GM18867 (cell line): ENCODE measurements at regions not wholly inside any gene's neighbourhood (a gene's known extent, or its start where the extent isn't known, plus 50 kb on each side); places are given as distances from the start of the nearest gene placed in this dataset.
"Not testable (repeated sequence)": the region's sequence is repeated elsewhere in the genome, so short reads cannot be mapped to it uniquely, and the experiment has no call there.

Experiments
- ATAC-seq: cut with Tn5 transposase; IDR thresholded peaks from one replicate; pipeline ENCODE4 v1.9.1; 2021; ENCODE audit warnings: mild to moderate bottlenecking, moderate library complexity; ENCODE audit not compliant: unreplicated experiment

GRCh38 chr10:130934293-130935127 is 377.0 kb downstream of the TCERG1L start:
- no peak for ATAC-seq

- ATAC-seq = no peak
Measured at GRCh38 chr10:130935128-130935439, 376.4 kb downstream of the TCERG1L start.

- no peak for ATAC-seq
Measured at GRCh38 chr10:130935897-130936550, 375.5 kb downstream of the TCERG1L start.

- no peak for ATAC-seq
Measured at GRCh38 chr10:130936851-130937250, 374.7 kb downstream of the TCERG1L start.

GRCh38 chr10:130938051-130938450 is 373.5 kb downstream of the TCERG1L start:
- ATAC-seq = no peak

GRCh38 chr10:130938891-130939290 is 372.6 kb downstream of the TCERG1L start:
- ATAC-seq = not testable (repeated sequence)

- no peak for ATAC-seq
Measured at GRCh38 chr10:130941886-130942285, 369.6 kb downstream of the TCERG1L start.

GRCh38 chr10:130952086-130952485 is 359.4 kb downstream of the TCERG1L start:
- ATAC-seq = no peak

- no peak for ATAC-seq
Measured at GRCh38 chr10:130954326-130954905, 357.1 kb downstream of the TCERG1L start.

- ATAC-seq = no peak
Measured at GRCh38 chr10:130956251-130956650, 355.3 kb downstream of the TCERG1L start.

- ATAC-seq = no peak
Measured at GRCh38 chr10:130957423-130957822, 354.1 kb downstream of the TCERG1L start.

- ATAC-seq = no peak
Measured at GRCh38 chr10:130958003-130958402, 353.5 kb downstream of the TCERG1L start.

DNA sequence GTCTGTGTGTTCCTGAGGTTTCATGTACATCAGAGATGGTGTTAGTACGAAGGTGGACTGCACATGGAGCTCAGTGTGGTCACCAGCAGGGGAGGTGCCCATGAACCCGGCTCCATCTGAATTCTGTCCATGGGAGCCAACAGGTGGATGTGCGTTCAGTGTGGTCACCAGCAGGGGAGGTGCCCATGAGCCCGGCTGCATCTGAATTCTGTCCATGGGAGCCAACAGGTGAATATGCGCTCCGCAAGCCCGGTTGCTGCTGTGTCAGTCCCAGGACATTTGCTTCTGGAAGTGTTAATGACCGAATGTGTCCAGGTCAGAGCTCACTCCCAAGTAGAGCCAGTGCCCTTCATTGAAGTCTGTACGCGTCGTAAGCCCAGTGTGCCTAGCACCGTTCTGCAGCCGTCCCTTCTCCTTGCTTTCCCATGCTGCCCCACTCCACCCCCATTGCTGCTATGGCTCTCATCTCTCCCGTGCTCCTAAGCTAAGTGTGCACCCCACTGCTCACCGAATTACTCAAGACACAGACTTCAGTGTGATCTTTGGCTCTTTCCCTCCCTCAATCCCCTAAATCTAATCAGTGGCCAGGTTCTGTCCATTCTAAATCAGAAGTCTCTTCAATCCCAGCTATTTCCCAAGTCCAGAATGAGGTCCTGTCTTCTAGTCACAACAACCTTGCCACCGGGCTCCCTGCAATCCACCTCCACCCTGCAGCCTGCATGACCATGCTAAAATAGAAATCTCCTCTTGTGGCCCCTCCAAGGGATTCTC is 352.4 kb downstream of the TCERG1L start:
- ATAC-seq = no peak

GRCh38 chr10:130959752-130960195 is 351.7 kb downstream of the TCERG1L start:
- ATAC-seq = no peak

GRCh38 chr10:130960531-130960930 is 351.0 kb downstream of the TCERG1L start:
- ATAC-seq = no peak

- no peak for ATAC-seq
Measured at GRCh38 chr10:130961506-130962239, 349.8 kb downstream of the TCERG1L start.

GRCh38 chr10:130962240-130963051 is 349.1 kb downstream of the TCERG1L start:
- no peak for ATAC-seq

DNA sequence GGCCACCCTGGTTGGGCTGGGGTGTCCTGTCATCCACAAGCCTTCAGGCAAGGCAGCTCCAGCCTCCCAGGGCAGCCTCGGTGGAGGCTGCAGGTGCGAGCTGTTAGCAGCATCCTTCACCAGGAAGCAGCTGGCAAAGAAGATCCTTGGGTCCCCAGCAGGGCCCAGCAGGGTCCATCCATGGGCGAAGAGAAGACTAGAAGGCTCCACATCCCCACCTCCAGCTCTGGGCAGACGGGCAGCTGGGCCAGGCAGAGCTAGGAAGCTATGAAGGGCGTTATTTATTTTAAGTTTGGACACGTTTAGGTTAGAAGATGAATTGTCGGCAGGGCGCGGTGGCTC is 348.5 kb downstream of the TCERG1L start:
- no peak for ATAC-seq

DNA sequence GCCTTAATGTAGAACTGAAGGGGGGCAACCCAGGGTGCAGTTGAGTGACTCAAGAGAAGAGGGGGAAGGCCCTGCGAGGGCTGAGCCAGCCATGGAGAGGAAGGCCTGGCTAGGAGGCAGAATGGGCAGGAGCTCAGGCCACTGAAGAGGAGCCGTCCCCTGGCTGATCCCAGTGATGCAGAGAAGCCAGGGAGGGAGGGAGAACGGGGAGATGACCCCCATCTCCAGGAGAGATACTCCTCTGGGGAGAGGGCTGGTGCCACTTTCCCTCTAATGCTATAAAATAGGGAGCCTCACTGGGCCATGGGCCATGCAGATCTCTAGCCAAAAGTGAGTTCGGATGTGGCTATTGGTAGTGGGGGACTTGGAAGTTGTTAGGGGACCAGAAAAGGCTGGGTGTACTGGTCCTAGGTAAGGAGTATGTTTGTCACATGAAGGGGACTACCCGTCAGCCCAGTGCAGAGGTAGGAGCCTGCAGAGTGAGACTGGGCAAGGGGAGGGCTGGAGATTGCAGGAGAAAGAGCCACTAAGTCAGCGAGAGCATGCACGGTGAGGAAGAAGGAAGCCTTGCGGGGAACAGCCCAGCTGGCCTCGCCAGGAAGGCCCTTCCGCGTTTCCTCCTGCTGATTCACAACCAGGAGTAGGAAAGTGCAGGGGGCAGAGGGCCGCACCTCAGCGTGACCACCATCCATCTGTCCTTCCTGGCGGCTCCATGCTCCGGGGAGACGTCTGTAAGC is 347.6 kb downstream of the TCERG1L start:
- ATAC-seq = no peak
